ENCODE measurements at regions not wholly inside any gene's neighbourhood (a gene's known extent, or its start where the extent isn't known, plus 50 kb on each side); places are given as distances from the start of the nearest gene placed in this dataset.

- H4K20me1 ChIP-seq (replicated peaks; ENCODE audit: insufficient read depth) = no peaks in the 10 kb centered on the region
- peaks cover 4% of the 10 kb centered on the region for H3K9me2 ChIP-seq (ENCODE audit: insufficient read depth)
- no peak overlapping the region for H3K4me3 Mint-ChIP-seq
- H3F3A ChIP-seq (replicated peaks; ENCODE audit: low read depth) = no peaks in the 10 kb centered on the region
- H3K27me3 ChIP-seq (ENCODE audit: insufficient read depth) = no peaks in the 10 kb centered on the region
- H3K27me3 Mint-ChIP-seq (ENCODE audit: insufficient read depth, low read depth, poor library complexity) = peaks cover 1% of the 10 kb centered on the region
- no peak for DNase-seq (ENCODE audit: low spot score)
- no peak overlapping the region for H3K4me3 ChIP-seq
- no peak overlapping the region for H3K27ac Mint-ChIP-seq
- H3K4me1 Mint-ChIP-seq = no peaks in the 10 kb centered on the region
- ATAC-seq = no peak
- no peaks in the 10 kb centered on the region for H3K79me2 ChIP-seq (replicated peaks; ENCODE audit: insufficient read depth)
- H3K27ac ChIP-seq (ENCODE audit: low read depth) = no peak overlapping the region
- no peak for TF ChIP-seq ZNF331 (CRISPR knock-in tag; IDR thresholded peaks at IDR 0.05; ENCODE audit: low read depth)
- no peaks in the 10 kb centered on the region; the same call in 2 of the 3 replicates for H3K36me3 Mint-ChIP-seq (ENCODE audit: low read depth)
- H2AFZ ChIP-seq = peak overlapping the region; percentile 30; the same call in 1 of the 2 replicates
- no peaks in the 10 kb centered on the region for H3K4me1 ChIP-seq (ENCODE audit: insufficient read depth)
- H3K36me3 ChIP-seq (ENCODE audit: insufficient read depth) = no peaks in the 10 kb centered on the region
- no peak overlapping the region for H3K4me2 ChIP-seq
- no peaks in the 10 kb centered on the region; the same call in 2 of the 3 replicates for H3K9me3 Mint-ChIP-seq
Measured at GRCh38 chr13:80011448-80012212, 329.3 kb downstream of the SPRY2 start.

GRCh38 chr13:80010846-80011245 lies 330.1 kb downstream of the SPRY2 start:
- H3K4me3 ChIP-seq = no peak overlapping the region
- no peaks in the 10 kb centered on the region for H4K20me1 ChIP-seq (replicated peaks; ENCODE audit: insufficient read depth)
- H2AFZ ChIP-seq = no peak overlapping the region; the same call in 1 of the 2 replicates
- Mint-ChIP-seq H3K27me3 (ENCODE audit: insufficient read depth, low read depth, poor library complexity) (peaks cover 3% of the 10 kb centered on the region), H3K4me3 (no peak overlapping the region), H3K9me3 (no peaks in the 10 kb centered on the region; the same call in 2 of the 3 replicates), H3K36me3 (ENCODE audit: low read depth) (no peaks in the 10 kb centered on the region; the same call in 2 of the 3 replicates), H3K4me1 (no peaks in the 10 kb centered on the region), H3K27ac (no peak overlapping the region)
- TF ChIP-seq STAT1 (IDR thresholded peaks at IDR 0.05; ENCODE audit: unreplicated experiment) (no peak), CREB1 (CRISPR knock-in tag; IDR thresholded peaks at IDR 0.05; ENCODE audit: low read depth) (no peak), JUNB (IDR thresholded peaks at IDR 0.05; ENCODE audit: unreplicated experiment) (no peak), EZH2 (IDR thresholded peaks at IDR 0.05; ENCODE audit: low read depth, unreplicated experiment) (no peak)
- ATAC-seq (no peak), DNase-seq (ENCODE audit: low spot score) (no peak)
- H3K9me2 ChIP-seq (ENCODE audit: insufficient read depth) = peaks cover 4% of the 10 kb centered on the region
- H3K36me3 ChIP-seq (ENCODE audit: insufficient read depth) = no peaks in the 10 kb centered on the region
- H3K27me3 ChIP-seq (ENCODE audit: insufficient read depth) = no peaks in the 10 kb centered on the region
- H3F3A ChIP-seq (replicated peaks; ENCODE audit: low read depth) = no peaks in the 10 kb centered on the region
- H3K79me2 ChIP-seq (replicated peaks; ENCODE audit: insufficient read depth) = no peaks in the 10 kb centered on the region
- H3K4me2 ChIP-seq = no peak overlapping the region
- H3K27ac ChIP-seq (ENCODE audit: low read depth) = no peak overlapping the region
- H3K4me1 ChIP-seq (ENCODE audit: insufficient read depth) = no peaks in the 10 kb centered on the region

- Histone ChIP-seq H3K4me3 (no peak overlapping the region), H3F3A (replicated peaks; ENCODE audit: low read depth) (no peaks in the 10 kb centered on the region), H3K4me2 (no peak overlapping the region), H3K79me2 (replicated peaks; ENCODE audit: insufficient read depth) (no peaks in the 10 kb centered on the region), H3K27ac (ENCODE audit: low read depth) (no peak overlapping the region), H3K36me3 (ENCODE audit: insufficient read depth) (no peaks in the 10 kb centered on the region), H3K27me3 (ENCODE audit: insufficient read depth) (no peaks in the 10 kb centered on the region), H3K4me1 (ENCODE audit: insufficient read depth) (no peaks in the 10 kb centered on the region), H2AFZ (no peak overlapping the region; the same call in 1 of the 2 replicates), H4K20me1 (replicated peaks; ENCODE audit: insufficient read depth) (no peaks in the 10 kb centered on the region), H3K9me2 (ENCODE audit: insufficient read depth) (peaks cover 4% of the 10 kb centered on the region)
- Mint-ChIP-seq H3K27me3 (ENCODE audit: insufficient read depth, low read depth, poor library complexity) (peaks cover 3% of the 10 kb centered on the region), H3K27ac (no peak overlapping the region), H3K4me1 (no peaks in the 10 kb centered on the region), H3K4me3 (no peak overlapping the region), H3K36me3 (ENCODE audit: low read depth) (no peaks in the 10 kb centered on the region; the same call in 2 of the 3 replicates), H3K9me3 (no peaks in the 10 kb centered on the region)
- ATAC-seq (no peak), DNase-seq (ENCODE audit: low spot score) (no peak)
- TF ChIP-seq CTCF (conservative IDR thresholded peaks at IDR 0.05; ENCODE audit: low read depth in 2 of 2) (no peak), NANOG (IDR thresholded peaks at IDR 0.05; ENCODE audit: borderline replicate concordance) (no peak), POLR2AphosphoS5 (IDR thresholded peaks at IDR 0.05; ENCODE audit: low read depth) (no peak), ETS1 (IDR thresholded peaks at IDR 0.05) (no peak), REST (IDR thresholded peaks at IDR 0.05; ENCODE audit: unreplicated experiment) (no peak), JUNB (IDR thresholded peaks at IDR 0.05; ENCODE audit: unreplicated experiment) (no peak)
Measured at GRCh38 chr13:80010286-80010831, 330.6 kb downstream of the SPRY2 start.

All from GM23338 (cell line).